Chondrocyte (in vitro differentiated cells): ENCODE measurements at regions not wholly inside any gene's neighbourhood (a gene's known extent, or its start where the extent isn't known, plus 50 kb on each side); places are given as distances from the start of the nearest gene placed in this dataset.

Experiments used
- DNase-seq: peaks from one replicate; pipeline ENCODE4 v3.0.0; 2021; ENCODE audit warnings: mixed read lengths, low spot score
- H3K27ac Mint-ChIP-seq: one replicate; pipeline ENCODE4 v1.8.0; 2021; ENCODE audit warnings: mild to moderate bottlenecking, moderate library complexity, mixed read lengths; ENCODE audit not compliant: unreplicated experiment
- H3K27me3 Mint-ChIP-seq: 2 replicates; pipeline ENCODE4 v1.8.0; 2021; ENCODE audit warnings: low read depth, mixed read lengths
- H3K36me3 Mint-ChIP-seq: 2 replicates; pipeline ENCODE4 v1.8.0; 2021; ENCODE audit warnings: low read depth, mixed read lengths
- H3K4me1 Mint-ChIP-seq: 2 replicates; pipeline ENCODE4 v1.8.0; 2021; ENCODE audit warnings: low read depth, mild to moderate bottlenecking, mixed read lengths
- H3K4me3 Mint-ChIP-seq: one replicate; pipeline ENCODE4 v1.8.0; 2021; ENCODE audit warnings: mild to moderate bottlenecking, moderate library complexity, mixed read lengths; ENCODE audit not compliant: unreplicated experiment
- H3K9me3 Mint-ChIP-seq: 2 replicates; pipeline ENCODE4 v1.8.0; 2021; ENCODE audit warnings: low read depth, mixed read lengths
- CTCF ChIP-seq: fragments of 200-600 bp; sonication (generic); IDR thresholded peaks from 2 replicates; pipeline ENCODE4 v1.5.0; 2021; ENCODE audit warnings: antibody characterized with exemption, mild to moderate bottlenecking, moderate library complexity

- Mint-ChIP-seq H3K9me3 (no peaks in the 10 kb centered on the region), H3K4me1 (peaks cover 60% of the 10 kb centered on the region), H3K4me3 (no peak overlapping the region), H3K27ac (peak overlapping the region; percentile 56), H3K36me3 (no peaks in the 10 kb centered on the region), H3K27me3 (no peaks in the 10 kb centered on the region)
- no peak for TF ChIP-seq CTCF
- DNase-seq = no peak
Measured at GRCh38 chrX:134736356-134736755, 60.6 kb downstream of the PABIR2 start.

GRCh38 chrX:134735015-134735414, 62.0 kb downstream of the PABIR2 start:
- H3K9me3 Mint-ChIP-seq = no peaks in the 10 kb centered on the region
- no peak overlapping the region for H3K4me3 Mint-ChIP-seq
- no peaks in the 10 kb centered on the region for H3K36me3 Mint-ChIP-seq
- TF ChIP-seq CTCF = no peak
- peak overlapping the region; percentile 14 for H3K27ac Mint-ChIP-seq
- peaks cover 60% of the 10 kb centered on the region for H3K4me1 Mint-ChIP-seq
- no peaks in the 10 kb centered on the region for H3K27me3 Mint-ChIP-seq
- no peak for DNase-seq

GRCh38 chrX:134734466-134734952, 62.5 kb downstream of the PABIR2 start:
- H3K36me3 Mint-ChIP-seq = no peaks in the 10 kb centered on the region
- H3K27me3 Mint-ChIP-seq = no peaks in the 10 kb centered on the region
- no peaks in the 10 kb centered on the region for H3K9me3 Mint-ChIP-seq
- H3K27ac Mint-ChIP-seq = peak overlapping the region; percentile 85
- H3K4me3 Mint-ChIP-seq = no peak overlapping the region
- no peak for DNase-seq
- no peak for TF ChIP-seq CTCF
- H3K4me1 Mint-ChIP-seq = peaks cover 60% of the 10 kb centered on the region

- Mint-ChIP-seq H3K4me3 (no peak overlapping the region), H3K4me1 (peaks cover 53% of the 10 kb centered on the region), H3K36me3 (no peaks in the 10 kb centered on the region), H3K27me3 (no peaks in the 10 kb centered on the region), H3K9me3 (no peaks in the 10 kb centered on the region), H3K27ac (no peak overlapping the region)
- TF ChIP-seq CTCF = no peak
- no peak for DNase-seq
Measured at GRCh38 chrX:134733591-134733990, 63.4 kb downstream of the PABIR2 start.

- H3K9me3 Mint-ChIP-seq = no peaks in the 10 kb centered on the region
- no peak overlapping the region for H3K27ac Mint-ChIP-seq
Measured at GRCh38 chrX:134732676-134733075, 64.3 kb downstream of the PABIR2 start.

More at GRCh38 chrX:134732676-134733075, 64.3 kb downstream of the PABIR2 start:
- Mint-ChIP-seq H3K27me3 (no peaks in the 10 kb centered on the region), H3K4me1 (peaks cover 44% of the 10 kb centered on the region), H3K36me3 (no peaks in the 10 kb centered on the region), H3K4me3 (no peak overlapping the region)
- TF ChIP-seq CTCF = no peak
- DNase-seq = no peak
